Activated CD4-positive, alpha-beta memory T cell treated with anti-CD3 and anti-CD28 coated beads for 36 hours (primary cell): ENCODE measurements at regions not wholly inside any gene's neighbourhood (a gene's known extent, or its start where the extent isn't known, plus 50 kb on each side); places are given as distances from the start of the nearest gene placed in this dataset.
"Not testable (repeated sequence)": the region's sequence is repeated elsewhere in the genome, so short reads cannot be mapped to it uniquely, and the experiment has no call there.

Source experiments
- CTCF ChIA-PET: fragments of 350-600 bp; sonication (Branson Sonifier 250); formaldehyde crosslinking; loops from one replicate; lab custom pipeline; 2021; ENCODE audit warnings: antibody characterized with exemption, inconsistent platforms; lab: Charles Lee
- POLR2A ChIA-PET: fragments of 350-600 bp; sonication (Branson Sonifier 250); formaldehyde crosslinking; loops from one replicate; lab custom pipeline; 2021; ENCODE audit warnings: antibody characterized with exemption; lab: Charles Lee
- DNase-seq: peaks from one replicate; pipeline ENCODE4 v3.0.0-alpha.2; 2020
- H3K27ac Mint-ChIP-seq: one replicate; pipeline ENCODE4 v1.8.0; 2021; ENCODE audit warnings: mixed read lengths
- H3K27me3 Mint-ChIP-seq: one replicate; pipeline ENCODE4 v1.8.0; 2021; ENCODE audit warnings: mixed read lengths
- H3K36me3 Mint-ChIP-seq: one replicate; pipeline ENCODE4 v1.8.0; 2021; ENCODE audit warnings: mixed read lengths
- H3K4me1 Mint-ChIP-seq: one replicate; pipeline ENCODE4 v1.8.0; 2021; ENCODE audit warnings: low read depth, mixed read lengths
- H3K4me3 Mint-ChIP-seq: one replicate; pipeline ENCODE4 v1.8.0; 2021; ENCODE audit warnings: mild to moderate bottlenecking, mixed read lengths
- H3K9me3 Mint-ChIP-seq: one replicate; pipeline ENCODE4 v1.8.0; 2021; ENCODE audit warnings: mixed read lengths
- intact Hi-C: fragments of 100-400 bp; cut with micrococcal nuclease; formaldehyde crosslinking; loops from one replicate; pipeline ENCODE4 v1.15.1; 2023

DNA sequence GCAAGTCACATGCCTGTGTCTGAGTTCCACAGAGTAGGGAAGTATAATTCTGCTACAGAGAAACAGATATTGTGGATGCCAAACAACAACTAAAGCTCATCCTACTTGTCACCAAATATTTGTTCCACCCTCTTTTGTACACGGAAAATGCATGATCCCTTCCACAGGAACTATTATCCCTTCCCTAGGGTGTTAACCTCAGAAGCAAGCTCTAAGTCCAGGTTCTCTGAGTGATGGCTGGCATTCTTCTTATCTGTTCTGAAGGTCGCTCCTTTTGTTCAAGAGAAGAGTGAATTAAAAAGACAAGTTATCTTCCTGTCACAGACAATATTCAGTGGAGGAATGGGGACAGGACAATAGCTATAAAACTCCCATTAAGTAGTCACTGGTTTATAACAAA lies 460.1 kb upstream of the GCFC2 start:
- H3K36me3 Mint-ChIP-seq, result no peaks in the 10 kb centered on the region
- ChIA-PET POLR2A (no interaction called here), CTCF (no interaction called here)
- no peak overlapping the region for H3K27ac Mint-ChIP-seq
- no peaks in the 10 kb centered on the region for H3K27me3 Mint-ChIP-seq
- no peaks in the 10 kb centered on the region for H3K4me1 Mint-ChIP-seq
- H3K4me3 Mint-ChIP-seq, result no peak overlapping the region
- intact Hi-C loops, result no loop called here
- DNase-seq, result no peak
- peaks cover 37% of the 10 kb centered on the region for H3K9me3 Mint-ChIP-seq

DNA sequence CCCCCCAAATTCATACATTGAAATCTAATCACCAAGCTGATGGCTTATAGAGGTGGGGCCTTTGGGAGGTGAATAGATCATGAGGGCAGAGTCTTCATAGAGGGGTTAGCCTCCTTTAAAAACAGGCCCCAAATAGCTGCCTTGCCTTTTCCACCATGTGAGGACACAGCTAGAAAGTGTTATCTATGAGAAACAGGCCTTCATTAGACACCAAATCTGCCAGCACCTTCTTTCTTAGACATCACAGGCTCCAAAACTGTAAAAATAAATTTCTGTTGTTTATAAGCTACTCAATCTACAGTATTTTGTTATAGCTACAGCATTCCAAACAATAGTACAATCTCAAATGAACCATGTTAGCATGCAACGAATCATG lies 459.3 kb upstream of the GCFC2 start:
- Mint-ChIP-seq H3K9me3 (peaks cover 31% of the 10 kb centered on the region), H3K27me3 (no peaks in the 10 kb centered on the region), H3K4me1 (no peaks in the 10 kb centered on the region), H3K4me3 (no peak overlapping the region), H3K36me3 (no peaks in the 10 kb centered on the region), H3K27ac (no peak overlapping the region)
- intact Hi-C loops, result no loop called here
- CTCF ChIA-PET, result no interaction called here
- DNase-seq, result no peak
- POLR2A ChIA-PET, result no interaction called here

DNA sequence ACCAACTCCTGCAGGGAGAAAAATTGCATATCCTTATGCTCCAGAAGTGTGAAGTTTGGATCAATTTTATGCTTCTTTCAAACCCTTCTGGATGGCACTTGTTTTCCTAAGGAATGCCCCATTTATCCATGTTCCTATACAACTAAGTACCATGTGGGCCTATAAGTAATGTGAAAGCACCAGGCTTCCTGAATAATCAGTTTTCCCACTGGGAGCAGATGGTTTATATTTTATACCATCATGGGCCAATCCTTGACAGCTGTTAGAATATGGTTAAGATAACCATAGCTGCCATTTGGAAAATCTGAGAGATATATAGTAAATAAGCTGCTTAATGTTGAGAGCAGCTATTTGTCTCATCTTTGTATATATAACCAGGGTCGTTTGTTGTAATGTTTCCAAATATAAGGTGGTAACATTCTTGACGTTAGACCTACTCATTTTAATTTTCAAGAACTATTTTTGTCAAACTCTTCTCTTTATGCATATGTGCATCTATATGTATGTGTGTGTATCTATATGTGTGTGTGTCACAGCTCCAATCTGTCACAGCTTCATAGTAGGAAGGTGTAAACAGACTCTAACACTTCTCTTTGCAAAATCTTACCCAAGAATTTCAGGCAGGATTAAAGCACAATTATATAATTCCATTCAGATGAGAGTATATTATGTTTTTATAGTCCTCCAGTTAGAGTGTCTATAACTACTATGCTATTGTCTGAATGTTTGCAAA lies 458.7 kb upstream of the GCFC2 start:
- no peak for DNase-seq
- H3K27me3 Mint-ChIP-seq, result no peaks in the 10 kb centered on the region
- no peak overlapping the region for H3K27ac Mint-ChIP-seq
- ChIA-PET POLR2A (no interaction called here), CTCF (no interaction called here)
- peaks cover 26% of the 10 kb centered on the region for H3K9me3 Mint-ChIP-seq
- H3K4me1 Mint-ChIP-seq, result no peaks in the 10 kb centered on the region
- H3K36me3 Mint-ChIP-seq, result no peaks in the 10 kb centered on the region
- intact Hi-C loops, result no loop called here
- H3K4me3 Mint-ChIP-seq, result no peak overlapping the region

DNA sequence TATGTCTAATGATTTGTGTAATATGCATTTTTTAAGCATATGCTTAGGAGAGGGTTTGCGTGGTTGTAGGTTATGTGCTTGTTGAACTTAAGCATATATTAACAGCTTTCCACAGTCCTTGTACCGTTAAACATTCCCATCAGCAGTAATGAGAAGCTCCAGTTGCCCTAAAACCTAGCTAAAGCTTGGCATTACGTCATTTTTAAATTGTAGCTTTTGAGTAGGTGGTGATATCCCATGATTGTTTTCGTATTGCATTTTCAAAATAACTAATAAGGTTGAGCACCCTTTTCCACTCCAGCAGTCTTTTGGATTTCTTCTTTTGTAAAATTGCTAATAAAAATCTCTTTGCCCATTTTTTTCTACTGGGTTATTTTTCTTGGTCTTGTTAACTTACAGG lies 453.1 kb upstream of the GCFC2 start:
- CTCF ChIA-PET, result no interaction called here

DNA sequence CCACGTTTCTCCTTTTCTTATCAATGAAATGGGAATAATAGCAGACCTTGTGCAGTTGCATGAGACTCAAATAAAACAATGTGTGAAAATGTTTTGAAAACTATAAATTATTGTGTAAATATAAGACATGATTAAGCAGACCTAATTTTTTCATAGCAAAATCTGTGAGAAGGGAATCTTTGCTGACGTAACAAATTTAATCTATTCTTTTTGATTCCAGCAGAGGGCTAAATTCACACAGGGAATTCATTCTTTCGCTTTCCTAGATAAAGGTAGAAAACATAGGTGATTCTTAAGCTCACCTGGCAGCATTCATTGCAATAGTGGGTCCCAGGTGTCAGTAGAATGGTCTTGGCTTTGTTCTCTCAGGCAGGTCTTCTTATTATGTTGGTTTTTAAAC lies 450.0 kb upstream of the GCFC2 start:
- ChIA-PET POLR2A (no interaction called here), CTCF (no interaction called here)
- Mint-ChIP-seq H3K27ac (no peak overlapping the region), H3K4me3 (no peak overlapping the region), H3K27me3 (no peaks in the 10 kb centered on the region), H3K9me3 (peaks cover 8% of the 10 kb centered on the region), H3K36me3 (no peaks in the 10 kb centered on the region), H3K4me1 (no peaks in the 10 kb centered on the region)
- intact Hi-C loops, result no loop called here
- DNase-seq, result no peak

More for the DNA sequence above, 453.1 kb upstream of the GCFC2 start:
- no peak overlapping the region for H3K4me3 Mint-ChIP-seq
- POLR2A ChIA-PET, result no interaction called here
- peaks cover 5% of the 10 kb centered on the region for H3K9me3 Mint-ChIP-seq
- H3K27ac Mint-ChIP-seq, result no peak overlapping the region
- H3K27me3 Mint-ChIP-seq, result no peaks in the 10 kb centered on the region
- intact Hi-C loops, result no loop called here
- H3K4me1 Mint-ChIP-seq, result no peaks in the 10 kb centered on the region
- no peaks in the 10 kb centered on the region for H3K36me3 Mint-ChIP-seq
- no peak for DNase-seq

DNA sequence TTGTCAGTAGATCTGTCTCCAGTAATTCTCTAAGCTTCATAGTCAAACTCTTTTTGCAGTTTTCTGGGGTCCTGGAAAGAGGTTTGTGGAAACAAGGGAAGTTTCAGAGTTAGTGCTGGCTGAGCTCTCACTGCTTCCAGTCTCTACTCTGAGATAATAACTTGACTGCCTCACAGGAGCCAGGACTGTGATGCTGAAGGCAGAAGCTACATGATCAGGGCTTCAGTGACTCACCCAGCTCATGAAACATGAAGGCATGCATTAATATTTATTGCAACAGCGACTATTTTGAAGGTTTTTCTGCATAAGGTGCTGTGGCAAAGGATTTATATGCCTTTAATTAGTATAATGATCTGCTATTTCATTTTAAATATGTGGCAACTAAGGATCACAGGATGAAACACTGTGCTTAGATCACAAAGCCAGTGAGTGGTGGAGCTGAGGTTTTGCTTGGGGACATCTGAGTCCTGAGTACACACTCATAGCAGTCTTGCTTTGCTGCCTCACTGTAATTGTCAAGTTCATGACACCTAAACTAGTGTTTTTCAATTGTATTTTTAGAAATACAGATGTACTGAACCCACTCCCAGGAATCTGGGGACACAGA lies 448.4 kb upstream of the GCFC2 start:
- H3K9me3 Mint-ChIP-seq, result peaks cover 8% of the 10 kb centered on the region
- no peak overlapping the region for H3K4me3 Mint-ChIP-seq
- H3K36me3 Mint-ChIP-seq, result no peaks in the 10 kb centered on the region
- H3K27me3 Mint-ChIP-seq, result no peaks in the 10 kb centered on the region
- CTCF ChIA-PET, result no interaction called here
- H3K27ac Mint-ChIP-seq, result no peak overlapping the region
- POLR2A ChIA-PET, result no interaction called here
- no peak for DNase-seq
- intact Hi-C loops, result no loop called here
- H3K4me1 Mint-ChIP-seq, result no peaks in the 10 kb centered on the region

DNA sequence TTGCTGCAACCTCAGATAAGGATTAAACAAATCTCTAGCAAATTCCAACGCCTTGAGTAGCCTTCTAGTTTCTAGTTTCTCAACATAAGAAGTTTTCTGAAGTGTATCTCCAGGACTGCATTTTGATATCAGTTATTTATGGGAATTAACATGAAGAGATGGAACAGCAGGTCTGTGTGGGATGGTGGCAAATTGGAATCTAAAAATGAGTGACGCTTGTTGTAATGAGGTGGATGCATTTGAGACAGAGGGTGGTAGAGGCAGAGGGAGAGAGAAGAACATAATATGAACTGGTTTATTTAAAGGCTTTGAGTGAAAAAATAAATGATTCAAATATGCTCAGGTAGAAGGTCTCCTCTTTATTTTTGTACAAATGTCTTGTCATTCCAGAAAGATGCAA lies 446.8 kb upstream of the GCFC2 start:
- ChIA-PET POLR2A (no interaction called here), CTCF (no interaction called here)
- no peak for DNase-seq
- Mint-ChIP-seq H3K27me3 (no peaks in the 10 kb centered on the region), H3K4me1 (no peaks in the 10 kb centered on the region), H3K36me3 (no peaks in the 10 kb centered on the region), H3K9me3 (peaks cover 8% of the 10 kb centered on the region), H3K4me3 (no peak overlapping the region), H3K27ac (no peak overlapping the region)
- intact Hi-C loops, result no loop called here

DNA sequence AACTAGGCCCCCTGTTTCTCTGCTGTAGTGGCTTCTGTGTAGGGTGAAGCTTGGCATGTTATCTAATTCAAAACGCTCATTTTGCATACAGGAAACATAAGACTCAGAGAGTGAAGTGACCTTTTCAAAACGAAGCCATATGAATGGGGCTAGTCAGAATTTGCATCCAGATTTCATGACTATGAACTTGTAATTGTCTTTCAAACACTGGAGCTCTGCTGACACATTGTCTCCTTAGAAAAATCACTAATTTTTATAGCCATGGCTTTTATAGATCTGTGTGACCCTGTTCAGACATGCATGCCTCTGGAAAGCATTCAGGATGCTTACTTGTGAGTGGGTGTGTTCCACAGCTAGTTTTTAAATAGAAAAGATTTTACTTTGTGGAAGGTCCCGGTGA lies 444.3 kb upstream of the GCFC2 start:
- no peaks in the 10 kb centered on the region for H3K27me3 Mint-ChIP-seq
- H3K9me3 Mint-ChIP-seq, result peaks cover 3% of the 10 kb centered on the region
- no peaks in the 10 kb centered on the region for H3K4me1 Mint-ChIP-seq
- H3K4me3 Mint-ChIP-seq, result no peak overlapping the region
- H3K36me3 Mint-ChIP-seq, result no peaks in the 10 kb centered on the region
- CTCF ChIA-PET, result no interaction called here
- no peak for DNase-seq
- intact Hi-C loops, result no loop called here
- POLR2A ChIA-PET, result interaction anchor here (0.6 kb wide), 1 partner anchor 28 kb away, joined by 3 read pairs; no protein-coding TSS in a partner anchor
- no peak overlapping the region for H3K27ac Mint-ChIP-seq

DNA sequence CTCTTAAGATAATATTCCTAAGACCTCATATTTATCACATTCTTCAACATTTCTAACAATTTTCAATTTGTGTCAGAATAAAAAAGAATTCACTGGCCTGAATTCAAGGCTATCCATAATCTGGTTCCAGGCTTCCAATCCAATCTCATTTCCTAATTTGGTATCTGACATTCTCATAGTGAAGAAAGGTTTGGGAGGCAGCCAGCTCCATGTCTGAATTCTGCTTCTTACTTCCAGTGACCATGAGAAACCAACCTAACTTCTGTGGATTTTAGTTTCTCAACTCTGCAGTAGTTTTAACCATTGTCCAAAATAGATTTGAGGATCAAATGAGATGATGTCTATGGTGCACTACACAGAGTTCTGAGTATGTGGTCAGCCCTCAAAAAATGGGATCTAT lies 439.1 kb upstream of the GCFC2 start:
- ChIA-PET CTCF (no interaction called here), POLR2A (no interaction called here)
- Mint-ChIP-seq H3K9me3 (peaks cover 10% of the 10 kb centered on the region), H3K36me3 (no peaks in the 10 kb centered on the region), H3K4me1 (no peaks in the 10 kb centered on the region), H3K4me3 (no peak overlapping the region), H3K27ac (no peak overlapping the region), H3K27me3 (no peaks in the 10 kb centered on the region)
- intact Hi-C loops, result no loop called here
- no peak for DNase-seq

DNA sequence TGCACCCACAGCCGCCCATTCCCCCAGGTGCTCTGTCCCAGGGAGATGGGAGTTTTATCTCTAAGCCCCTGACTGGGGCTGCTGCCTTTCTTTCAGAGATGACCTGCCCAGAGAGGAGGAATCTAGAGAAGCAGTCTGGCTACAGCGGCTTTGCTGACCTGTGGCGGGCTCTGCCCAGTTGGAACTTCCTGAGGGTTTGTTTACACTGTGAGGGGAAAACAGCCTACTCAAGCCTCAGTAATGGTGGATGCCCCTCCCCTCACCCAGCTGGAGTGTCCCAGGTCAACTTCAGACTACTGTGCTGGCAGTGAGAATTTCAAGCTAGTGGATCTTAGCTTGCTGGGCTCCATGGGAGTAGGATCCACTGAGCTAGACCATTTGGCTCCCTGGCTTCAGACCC lies 428.6 kb upstream of the GCFC2 start:
- H3K36me3 Mint-ChIP-seq, DNase-seq, intact Hi-C loops, H3K4me3 Mint-ChIP-seq, H3K27me3 Mint-ChIP-seq, POLR2A ChIA-PET, H3K27ac Mint-ChIP-seq, H3K4me1 Mint-ChIP-seq, CTCF ChIA-PET: not testable (repeated sequence)
- H3K9me3 Mint-ChIP-seq, result peaks cover 31% of the 10 kb centered on the region

DNA sequence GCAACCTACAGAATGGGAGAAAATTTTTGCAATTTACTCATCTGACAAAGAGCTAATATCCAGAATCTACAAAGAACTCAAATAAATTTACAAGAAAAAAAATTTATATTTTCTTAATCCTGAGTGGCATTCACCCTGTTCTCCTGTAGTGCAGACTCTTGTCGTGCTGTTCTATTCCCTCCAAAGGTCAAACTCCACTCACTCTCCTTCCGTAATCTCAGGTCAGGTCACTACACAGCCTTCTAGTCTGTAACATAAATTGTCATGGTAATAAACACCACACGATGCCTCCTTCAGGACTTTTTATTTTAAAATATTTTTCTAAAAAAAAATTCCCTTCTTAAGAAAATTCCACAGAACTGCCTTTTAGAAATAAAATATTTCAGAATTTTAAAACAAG lies 417.9 kb upstream of the GCFC2 start:
- no peak overlapping the region for H3K4me3 Mint-ChIP-seq
- no peak for DNase-seq
- peaks cover 2% of the 10 kb centered on the region for H3K9me3 Mint-ChIP-seq
- H3K27me3 Mint-ChIP-seq, result no peaks in the 10 kb centered on the region
- no peak overlapping the region for H3K27ac Mint-ChIP-seq
- H3K36me3 Mint-ChIP-seq, result no peaks in the 10 kb centered on the region
- no peaks in the 10 kb centered on the region for H3K4me1 Mint-ChIP-seq
- CTCF ChIA-PET, result no interaction called here
- intact Hi-C loops, result no loop called here
- POLR2A ChIA-PET, result no interaction called here

DNA sequence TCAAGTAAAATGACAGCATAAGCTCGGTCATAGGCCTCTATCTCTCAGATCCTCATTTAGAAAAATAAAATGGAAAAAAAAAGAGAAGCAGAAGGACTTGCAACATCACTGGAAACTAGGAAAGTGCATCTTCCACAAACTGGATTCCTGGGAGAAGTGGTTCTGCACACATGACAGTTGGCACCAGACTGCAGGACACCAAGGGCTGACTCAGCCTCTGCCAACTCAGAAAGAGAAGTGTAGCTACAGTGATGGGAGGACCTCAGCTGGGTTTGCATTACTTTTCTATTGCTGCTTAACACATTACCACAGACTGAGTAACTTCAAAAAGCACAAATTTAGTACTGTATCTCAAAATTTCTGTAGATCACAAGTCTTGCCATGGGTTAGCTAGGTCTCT lies 409.5 kb upstream of the GCFC2 start:
- CTCF ChIA-PET, result no interaction called here

DNA sequence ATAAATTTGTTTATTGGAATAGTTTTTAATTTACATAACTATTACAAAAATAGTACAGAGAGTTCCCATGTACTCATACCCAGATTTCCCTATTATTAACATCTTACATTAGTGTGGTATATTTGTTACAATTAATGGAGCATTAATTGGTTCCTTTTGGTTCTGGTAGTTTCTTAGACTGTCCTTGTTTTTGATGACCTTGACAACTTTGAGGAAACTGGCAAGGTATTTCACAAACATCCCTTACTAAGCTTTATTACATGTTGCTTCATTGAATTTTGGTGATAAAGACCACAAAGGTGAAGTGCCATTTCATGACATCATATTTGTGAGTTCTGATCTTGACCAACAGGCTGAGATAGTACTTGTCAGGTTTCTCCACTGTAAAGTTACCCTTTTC lies 379.0 kb upstream of the GCFC2 start:
- Mint-ChIP-seq H3K4me1 (no peaks in the 10 kb centered on the region), H3K4me3 (no peak overlapping the region), H3K27ac (no peak overlapping the region), H3K36me3 (no peaks in the 10 kb centered on the region), H3K9me3 (peaks cover 22% of the 10 kb centered on the region), H3K27me3 (no peaks in the 10 kb centered on the region)
- DNase-seq, result no peak
- ChIA-PET CTCF (no interaction called here), POLR2A (no interaction called here)
- intact Hi-C loops, result loop anchor here (2.0 kb wide), 1 partner anchor 21 kb away; no protein-coding TSS in a partner anchor

More for the DNA sequence above, 409.5 kb upstream of the GCFC2 start:
- POLR2A ChIA-PET, result no interaction called here
- H3K36me3 Mint-ChIP-seq, result no peaks in the 10 kb centered on the region
- no peak for DNase-seq
- intact Hi-C loops, result no loop called here
- H3K4me1 Mint-ChIP-seq, result no peaks in the 10 kb centered on the region
- H3K4me3 Mint-ChIP-seq, result no peak overlapping the region
- no peak overlapping the region for H3K27ac Mint-ChIP-seq
- peaks cover 13% of the 10 kb centered on the region for H3K9me3 Mint-ChIP-seq
- H3K27me3 Mint-ChIP-seq, result no peaks in the 10 kb centered on the region
